ENCODE measurements at regions not wholly inside any gene's neighbourhood (a gene's known extent, or its start where the extent isn't known, plus 50 kb on each side); places are given as distances from the start of the nearest gene placed in this dataset.

DNA sequence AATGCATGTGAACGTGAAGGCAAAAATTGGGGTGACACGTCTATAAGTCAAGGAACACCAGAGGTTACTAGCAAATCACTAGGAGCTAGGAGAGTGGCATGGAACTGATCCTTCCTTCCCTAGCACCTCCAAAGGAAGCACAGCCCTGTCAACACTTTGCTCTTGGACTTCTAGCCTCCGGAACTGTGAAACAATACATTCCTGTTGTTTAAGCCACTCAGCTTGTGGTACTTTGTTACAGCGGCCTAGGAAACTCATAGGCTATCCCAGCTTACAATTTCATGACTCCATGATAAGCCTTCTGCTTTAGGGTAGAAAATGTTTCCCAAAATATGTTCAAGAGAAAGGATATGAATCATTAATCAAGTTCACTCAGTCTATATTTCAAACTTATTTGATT, 798.1 kb downstream of the DCDC2C start:
- TF ChIP-seq CTCF (IDR thresholded peaks at IDR 0.05) (no peak), POLR2A (IDR thresholded peaks at IDR 0.05) (no peak)
